ENCODE measurements at regions not wholly inside any gene's neighbourhood (a gene's known extent, or its start where the extent isn't known, plus 50 kb on each side); places are given as distances from the start of the nearest gene placed in this dataset.

- peak; percentile 98 for ATAC-seq
- 0% methylated on average over 2 of the region's 7 CpGs for WGBS (ENCODE audit: low lambda C conversion rate)
- peak; percentile 12 for FAIRE-seq
- H3K4me2 ChIP-seq (ENCODE audit: low read depth, low read length) = peak overlapping the region; percentile 69
- no peaks in the 10 kb centered on the region for H3K27me3 ChIP-seq (ENCODE audit: control insufficient read depth in 1 of 2, insufficient read depth in 2 of 2, low read length in 2 of 2)
- intact Hi-C loops (cut with micrococcal nuclease; ENCODE audit: unreplicated experiment) = loop anchor here (1.0 to 5.0 kb wide), 3 partner anchors 37 to 102 kb away; no protein-coding TSS in a partner anchor
- H4K20me1 ChIP-seq (ENCODE audit: insufficient read depth, low read length) = no peaks in the 10 kb centered on the region
- ChIA-PET CTCF (ENCODE audit: low intra/inter-chr PET ratio, low total read pairs) (interaction anchor here (1.2 to 1.8 kb wide), 4 partner anchors 56 to 102 kb away, joined by 4 to 7 read pairs (median 6); partner anchors contain the start of gene C15orf39), POLR2A (interaction anchor here (0.6 to 2.8 kb wide), 13 partner anchors 8 to 102 kb away, joined by 3 to 28 read pairs (median 4); partner anchors contain the start of gene C15orf39)
- BruUV-seq (replicated peaks) = no TSS peak
- H3K79me2 ChIP-seq (ENCODE audit: insufficient read depth, low read length) = no peaks in the 10 kb centered on the region
- H2AFZ ChIP-seq (ENCODE audit: low read length) = no peak overlapping the region
- peaks cover 14% of the 10 kb centered on the region for H3K9me3 ChIP-seq (ENCODE audit: low read length)
- DNase-seq (ENCODE audit: low spot score) = peak; percentile 84
- peaks cover 66% of the 10 kb centered on the region for H3K4me1 ChIP-seq (ENCODE audit: insufficient read depth, low read length)
- peak overlapping the region; percentile 58 for H3K9ac ChIP-seq (ENCODE audit: insufficient read depth, low read depth, low read length)
- H3K27ac ChIP-seq (ENCODE audit: extremely low read length, insufficient read depth, low read length) = peak overlapping the region; percentile 71
- no peaks in the 10 kb centered on the region for H3K36me3 ChIP-seq (replicated peaks in 1 of 2; ENCODE audit: control insufficient read depth in 1 of 2, insufficient read depth in 2 of 2, low read length in 2 of 2)
- H3K4me3 ChIP-seq (replicated peaks in 1 of 3; ENCODE audit: insufficient read depth in 1 of 3, low read depth in 2 of 3, low read length in 3 of 3) = peak overlapping the region in 1 of 3 experiments; percentile 40; a peak in 1 of 6 replicates
- in situ Hi-C loops (cut with HindIII; ENCODE audit: extremely low pct_ligation_motif_present, low pct_unique_long_range_greater_than_20kb) = no loop called here
- TF ChIP-seq GABPB1 (CRISPR knock-in tag; IDR thresholded peaks at IDR 0.05) (peak; percentile 25; the same call in 1 of the 2 replicates), POGK (CRISPR knock-in tag; conservative IDR thresholded peaks at IDR 0.05) (no peak), NFIC (IDR thresholded peaks at IDR 0.05; ENCODE audit: low read length) (no peak), ZNF350 (CRISPR knock-in tag; IDR thresholded peaks at IDR 0.05; ENCODE audit: borderline replicate concordance, low read depth) (peak; percentile 84; the same call in 1 of the 2 replicates), SRSF1 (optimal IDR thresholded peaks at IDR 0.05; ENCODE audit: low read depth, low read length) (no peak), XBP1 (CRISPR knock-in tag; IDR thresholded peaks at IDR 0.05) (no peak), CSRNP2 (CRISPR knock-in tag; conservative IDR thresholded peaks at IDR 0.05; ENCODE audit: low read depth) (no peak), ZSCAN21 (CRISPR knock-in tag; IDR thresholded peaks at IDR 0.05; ENCODE audit: borderline replicate concordance) (peak; percentile 4; the same call in 1 of the 2 replicates), PITX1 (CRISPR knock-in tag; IDR thresholded peaks at IDR 0.05) (no peak), GTF2F1 (IDR thresholded peaks at IDR 0.05; ENCODE audit: low read length) (no peak), NCOR1 (IDR thresholded peaks at IDR 0.05; ENCODE audit: borderline replicate concordance, low read length) (no peak), HOXA7 (CRISPR knock-in tag; IDR thresholded peaks at IDR 0.05) (no peak), SMYD3 (CRISPR knock-in tag; IDR thresholded peaks at IDR 0.05) (no peak; the same call in 1 of the 2 replicates), PAF1 (CRISPR knock-in tag; IDR thresholded peaks at IDR 0.05) (no peak), POGZ (CRISPR knock-in tag; IDR thresholded peaks at IDR 0.05) (peak; percentile 67)
- TF ChIP-seq, protein P1, sequence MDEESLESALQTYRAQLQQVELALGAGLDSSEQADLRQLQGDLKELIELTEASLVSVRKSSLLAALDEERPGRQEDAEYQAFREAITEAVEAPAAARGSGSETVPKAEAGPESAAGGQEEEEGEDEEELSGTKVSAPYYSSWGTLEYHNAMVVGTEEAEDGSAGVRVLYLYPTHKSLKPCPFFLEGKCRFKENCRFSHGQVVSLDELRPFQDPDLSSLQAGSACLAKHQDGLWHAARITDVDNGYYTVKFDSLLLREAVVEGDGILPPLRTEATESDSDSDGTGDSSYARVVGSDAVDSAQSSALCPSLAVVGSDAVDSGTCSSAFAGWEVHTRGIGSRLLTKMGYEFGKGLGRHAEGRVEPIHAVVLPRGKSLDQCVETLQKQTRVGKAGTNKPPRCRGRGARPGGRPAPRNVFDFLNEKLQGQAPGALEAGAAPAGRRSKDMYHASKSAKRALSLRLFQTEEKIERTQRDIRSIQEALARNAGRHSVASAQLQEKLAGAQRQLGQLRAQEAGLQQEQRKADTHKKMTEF (CRISPR knock-in tag; IDR thresholded peaks at IDR 0.05) = peak; percentile 58
- TF ChIP-seq, protein P2, sequence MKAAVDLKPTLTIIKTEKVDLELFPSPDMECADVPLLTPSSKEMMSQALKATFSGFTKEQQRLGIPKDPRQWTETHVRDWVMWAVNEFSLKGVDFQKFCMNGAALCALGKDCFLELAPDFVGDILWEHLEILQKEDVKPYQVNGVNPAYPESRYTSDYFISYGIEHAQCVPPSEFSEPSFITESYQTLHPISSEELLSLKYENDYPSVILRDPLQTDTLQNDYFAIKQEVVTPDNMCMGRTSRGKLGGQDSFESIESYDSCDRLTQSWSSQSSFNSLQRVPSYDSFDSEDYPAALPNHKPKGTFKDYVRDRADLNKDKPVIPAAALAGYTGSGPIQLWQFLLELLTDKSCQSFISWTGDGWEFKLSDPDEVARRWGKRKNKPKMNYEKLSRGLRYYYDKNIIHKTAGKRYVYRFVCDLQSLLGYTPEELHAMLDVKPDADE (CRISPR knock-in tag; IDR thresholded peaks at IDR 0.05) = no peak
- TF ChIP-seq, protein P3, sequence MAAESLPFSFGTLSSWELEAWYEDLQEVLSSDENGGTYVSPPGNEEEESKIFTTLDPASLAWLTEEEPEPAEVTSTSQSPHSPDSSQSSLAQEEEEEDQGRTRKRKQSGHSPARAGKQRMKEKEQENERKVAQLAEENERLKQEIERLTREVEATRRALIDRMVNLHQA (CRISPR knock-in tag; IDR thresholded peaks at IDR 0.05) = no peak
Observed at GRCh38 chr15:75145027-75145841, 56.4 kb upstream of the C15orf39 start.

Data from HepG2 (cell line).